GM03348 (cell line): ENCODE measurements at regions not wholly inside any gene's neighbourhood (a gene's known extent, or its start where the extent isn't known, plus 50 kb on each side); places are given as distances from the start of the nearest gene placed in this dataset.
"Not testable (repeated sequence)": the region's sequence is repeated elsewhere in the genome, so short reads cannot be mapped to it uniquely, and the experiment has no call there.

Experiments
- DNase-seq: peaks from one replicate; pipeline ENCODE4 v3.0.0; 2012; ENCODE audit warnings: low spot score

- no peak for DNase-seq
Measured at GRCh38 chr6:37580176-37580955, 80.7 kb upstream of the CCDC167 start.

GRCh38 chr6:37579444-37580067, 79.9 kb upstream of the CCDC167 start:
- no peak for DNase-seq

- no peak for DNase-seq
Measured at GRCh38 chr6:37578104-37578503, 78.4 kb upstream of the CCDC167 start.

- peak; percentile 65 for DNase-seq
Measured at GRCh38 chr6:37576336-37576737, 76.6 kb upstream of the CCDC167 start.

GRCh38 chr6:37575221-37575620, 75.5 kb upstream of the CCDC167 start:
- no peak for DNase-seq

GRCh38 chr6:37572334-37572733, 72.6 kb upstream of the CCDC167 start:
- no peak for DNase-seq

GRCh38 chr6:37570482-37571133, 70.9 kb upstream of the CCDC167 start:
- no peak for DNase-seq

- no peak for DNase-seq
Measured at GRCh38 chr6:37569743-37570481, 70.2 kb upstream of the CCDC167 start.

GRCh38 chr6:37569317-37569716, 69.6 kb upstream of the CCDC167 start:
- no peak for DNase-seq

- no peak for DNase-seq
Measured at GRCh38 chr6:37566950-37567349, 67.3 kb upstream of the CCDC167 start.

GRCh38 chr6:37566111-37566949, 66.6 kb upstream of the CCDC167 start:
- DNase-seq = peak; percentile 91

- no peak for DNase-seq
Measured at GRCh38 chr6:37565267-37566110, 65.8 kb upstream of the CCDC167 start.

- DNase-seq = not testable (repeated sequence)
Measured at GRCh38 chr6:37562926-37563288, 63.2 kb upstream of the CCDC167 start.

GRCh38 chr6:37561361-37561760, 61.7 kb upstream of the CCDC167 start:
- DNase-seq = no peak

GRCh38 chr6:37560737-37561103, 61.0 kb upstream of the CCDC167 start:
- DNase-seq = no peak

GRCh38 chr6:37559501-37559900, 59.8 kb upstream of the CCDC167 start:
- no peak for DNase-seq

GRCh38 chr6:37559050-37559449, 59.4 kb upstream of the CCDC167 start:
- no peak for DNase-seq

GRCh38 chr6:37558646-37559045, 59.0 kb upstream of the CCDC167 start:
- no peak for DNase-seq

GRCh38 chr6:37558168-37558567, 58.5 kb upstream of the CCDC167 start:
- DNase-seq = no peak

- DNase-seq = no peak
Measured at GRCh38 chr6:37557645-37558114, 58.0 kb upstream of the CCDC167 start.
